ENCODE measurements at regions not wholly inside any gene's neighbourhood (a gene's known extent, or its start where the extent isn't known, plus 50 kb on each side); places are given as distances from the start of the nearest gene placed in this dataset.
"Not testable (repeated sequence)": the region's sequence is repeated elsewhere in the genome, so short reads cannot be mapped to it uniquely, and the experiment has no call there.

- DNase-seq, result not testable (repeated sequence)
These were observed 52.9 kb upstream of the CSF1 start for GRCh38 chr1:109857702-109858101.

DNA sequence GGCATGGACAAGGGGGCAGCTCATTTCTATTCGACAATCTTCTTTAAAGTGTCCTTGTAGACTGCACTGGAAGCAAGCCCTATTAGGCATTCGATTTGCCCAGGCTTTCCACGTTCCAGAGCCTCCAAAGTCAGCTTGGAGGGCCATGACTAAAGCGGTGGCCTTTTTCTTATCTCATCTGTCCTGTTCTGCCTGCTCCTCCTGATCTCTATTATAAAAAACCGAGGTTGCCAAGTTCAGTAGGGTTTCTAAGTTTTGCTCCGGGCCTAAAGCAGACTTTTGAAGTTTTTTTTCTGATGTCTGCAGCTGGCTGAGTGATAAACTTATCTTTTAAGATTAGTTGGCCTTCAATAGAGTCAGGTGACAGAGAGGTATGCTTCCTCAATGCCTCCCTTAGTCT, 54.7 kb upstream of the CSF1 start:
- not testable (repeated sequence) for DNase-seq

GRCh38 chr1:109853972-109854371, 56.7 kb upstream of the CSF1 start:
- DNase-seq, result not testable (repeated sequence)

DNA sequence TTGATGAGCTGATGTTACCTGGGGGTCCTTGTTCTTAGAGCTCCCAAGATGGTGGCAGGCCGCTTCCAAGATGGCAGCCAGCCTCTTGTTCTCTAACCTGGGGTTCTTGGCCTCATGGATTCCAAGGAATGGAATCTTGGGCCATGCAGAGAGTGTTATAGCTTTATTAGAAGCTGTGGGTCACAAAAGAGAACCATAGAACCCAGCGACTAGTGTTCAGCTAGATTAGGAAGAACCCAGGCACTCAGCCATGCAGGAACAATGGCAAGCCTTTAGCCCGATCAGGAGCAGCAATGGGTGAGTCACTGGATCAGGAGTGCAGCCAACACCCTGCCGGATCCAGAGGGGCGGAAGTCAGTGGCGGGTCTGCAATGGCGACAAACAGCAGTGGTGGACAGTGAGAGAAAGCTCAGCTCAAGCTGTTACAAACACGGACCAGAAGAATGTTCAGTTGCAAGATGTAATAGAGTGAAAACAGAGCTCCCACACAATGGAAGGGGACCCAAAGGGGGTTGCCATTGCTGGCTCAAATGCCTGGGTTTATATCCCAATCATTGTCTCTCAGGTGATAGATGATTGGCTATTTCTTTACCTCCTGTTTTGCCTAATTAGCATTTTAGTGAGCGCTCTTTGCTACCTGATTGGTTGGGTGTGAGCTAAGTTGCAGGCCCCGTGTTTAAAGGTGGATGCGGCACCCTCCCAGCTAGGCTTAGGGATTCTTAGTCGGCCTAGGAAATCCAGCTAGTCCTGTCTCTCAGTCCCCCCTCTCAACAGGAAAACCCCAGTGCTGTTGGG, 58.2 kb upstream of the CSF1 start:
- not testable (repeated sequence) for DNase-seq

GRCh38 chr1:109850827-109851226, 59.8 kb upstream of the CSF1 start:
- no peak for DNase-seq

GRCh38 chr1:109850194-109850593, 60.5 kb upstream of the CSF1 start:
- no peak for DNase-seq

DNA sequence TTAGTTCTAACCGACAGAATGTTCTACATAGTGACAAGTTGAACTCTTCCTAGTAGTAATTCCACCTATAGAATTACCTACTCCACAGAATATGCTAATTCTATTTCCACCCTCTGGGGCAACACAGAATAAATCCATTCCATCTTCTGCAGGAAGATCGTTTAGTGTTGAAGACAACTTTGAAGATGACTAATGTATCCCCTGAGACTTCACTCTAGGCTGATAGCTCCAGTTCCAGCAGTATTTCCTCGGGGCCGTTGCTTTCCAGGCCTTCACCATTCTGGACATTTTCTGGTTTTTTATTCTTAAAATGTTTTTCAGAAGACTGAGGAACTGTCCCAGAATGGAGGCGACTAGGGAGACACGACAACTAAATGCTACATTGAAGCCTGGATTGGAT, 61.0 kb upstream of the CSF1 start:
- no peak for DNase-seq

DNA sequence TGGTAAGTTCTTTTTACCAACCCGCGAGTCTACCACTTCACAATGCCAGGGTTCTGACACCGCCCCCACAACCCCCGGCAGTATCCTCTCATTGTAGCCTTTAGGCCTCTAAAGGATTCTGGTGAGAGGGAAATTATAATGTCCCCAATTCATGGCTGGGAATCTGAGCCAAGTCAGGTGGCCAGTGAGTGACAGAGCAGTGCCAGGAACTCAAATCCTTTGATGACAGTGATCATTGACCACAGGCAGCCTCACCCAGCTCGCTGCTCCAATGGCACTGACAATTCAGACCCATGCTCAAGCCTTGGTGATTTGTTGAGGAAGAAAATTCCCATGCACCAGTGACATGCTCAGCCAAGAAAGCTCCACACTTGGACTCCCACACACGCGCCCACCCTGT, 63.4 kb upstream of the CSF1 start:
- DNase-seq, result no peak

GRCh38 chr1:109846846-109847245, 63.8 kb upstream of the CSF1 start:
- DNase-seq, result no peak

- peak; percentile 68 for DNase-seq
These were observed 64.5 kb upstream of the CSF1 start for GRCh38 chr1:109846162-109846561.

DNA sequence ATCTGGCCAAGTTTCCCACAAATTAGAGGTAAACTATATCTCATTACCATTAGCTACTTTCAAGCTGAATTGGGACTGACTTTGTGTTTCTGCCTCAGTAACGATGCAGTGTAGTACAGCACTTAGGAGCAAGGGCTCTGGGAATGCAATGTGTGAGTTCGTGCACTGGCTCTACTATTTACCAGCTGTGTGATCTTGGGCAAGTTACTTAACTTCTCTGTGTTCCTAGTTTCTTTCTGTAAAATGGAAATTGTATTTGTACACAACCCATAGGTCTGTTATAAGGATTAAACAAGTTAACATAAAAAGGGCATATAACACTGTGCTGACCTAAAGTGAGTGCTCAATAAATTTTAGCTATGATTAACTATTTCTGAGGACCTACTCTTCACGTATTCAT, 65.0 kb upstream of the CSF1 start:
- no peak for DNase-seq

GRCh38 chr1:109844609-109845008, 66.0 kb upstream of the CSF1 start:
- no peak for DNase-seq

DNA sequence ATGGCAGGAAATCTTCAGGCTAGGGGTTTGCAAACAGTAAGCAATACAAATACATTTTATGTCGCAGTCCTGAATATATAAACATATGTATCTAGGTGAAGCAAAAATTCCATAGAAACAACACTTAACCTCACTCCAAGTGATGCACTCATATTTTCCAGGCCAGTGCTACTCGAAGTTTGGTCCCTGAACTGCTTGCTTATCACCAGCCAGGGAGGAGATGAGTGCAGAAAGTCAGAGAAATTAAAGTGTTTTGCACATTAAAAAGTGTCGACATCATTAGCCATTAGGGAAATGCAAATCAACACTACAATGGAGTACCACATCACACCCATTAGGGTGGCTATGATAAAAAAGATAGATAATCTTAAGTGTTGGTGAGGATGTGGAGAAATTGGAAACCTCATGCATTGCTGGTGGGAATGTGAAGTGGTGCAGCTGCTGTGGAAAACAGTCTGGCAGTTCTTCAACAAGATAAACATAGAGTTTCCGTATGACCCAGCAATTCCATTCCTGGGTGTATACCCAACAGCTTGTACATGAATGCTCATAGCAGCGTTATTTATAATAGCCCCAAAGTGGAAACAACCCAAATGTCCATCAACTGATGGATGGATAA, 70.5 kb upstream of the CSF1 start:
- DNase-seq, result no peak

GRCh38 chr1:109839276-109839675, 71.4 kb upstream of the CSF1 start:
- not testable (repeated sequence) for DNase-seq

GRCh38 chr1:109838838-109839240, 71.8 kb upstream of the CSF1 start:
- peak; percentile 34 for DNase-seq

GRCh38 chr1:109837852-109838570, 72.6 kb upstream of the CSF1 start:
- no peak for DNase-seq

- DNase-seq, result not testable (repeated sequence)
These were observed 71.9 kb upstream of the EPS8L3 start for GRCh38 chr1:109835645-109836044.

DNA sequence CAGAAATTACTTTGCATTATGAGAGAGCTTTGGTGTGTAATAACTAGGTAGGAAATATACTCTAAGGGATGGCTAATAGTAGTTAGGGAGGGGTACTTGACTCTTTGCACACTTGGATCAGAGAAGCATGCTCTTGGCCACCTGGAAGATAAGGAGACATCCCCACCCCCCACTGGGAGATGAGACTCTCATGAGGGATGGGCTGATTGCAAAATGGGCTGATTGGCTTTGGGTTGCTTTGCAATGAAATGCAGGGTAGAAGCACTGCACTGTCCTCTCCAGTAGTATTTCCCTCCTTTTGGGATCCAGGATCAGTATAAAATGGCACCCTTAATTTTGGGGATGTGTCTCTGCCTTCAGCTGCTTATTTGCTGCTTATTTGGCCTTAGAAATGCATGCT, 71.2 kb upstream of the EPS8L3 start:
- DNase-seq, result no peak

- DNase-seq, result no peak
These were observed 69.2 kb upstream of the EPS8L3 start for GRCh38 chr1:109832945-109833344.

GRCh38 chr1:109828756-109829505, 65.2 kb upstream of the EPS8L3 start:
- no peak for DNase-seq

- no peak for DNase-seq
These were observed 64.3 kb upstream of the EPS8L3 start for GRCh38 chr1:109827986-109828385.

GRCh38 chr1:109827466-109827865, 63.7 kb upstream of the EPS8L3 start:
- no peak for DNase-seq

DNA sequence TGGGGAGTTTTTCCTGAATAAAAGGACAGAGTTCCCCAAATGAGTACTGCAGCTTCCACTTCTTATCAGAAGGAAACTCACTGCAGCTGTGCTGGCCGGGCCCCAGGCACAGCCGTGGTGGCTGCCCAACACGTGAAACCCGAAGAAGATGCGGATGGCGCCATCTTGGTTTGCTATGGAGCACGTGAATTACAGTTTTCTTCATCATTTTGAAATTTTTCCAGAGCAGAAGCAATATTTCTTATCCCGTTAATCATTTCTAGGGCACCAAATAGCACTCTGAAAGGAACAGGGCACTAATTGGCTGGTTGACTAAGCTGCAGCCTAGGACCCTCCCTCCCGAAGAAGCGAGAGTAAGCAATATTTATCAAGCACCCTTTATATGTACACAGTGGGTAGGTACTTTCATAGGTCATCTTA, 63.2 kb upstream of the EPS8L3 start:
- DNase-seq, result no peak

Data from kidney glomerular epithelial cell (primary cell).